Tibial artery (tissue), 4 donors: ENCODE measurements at regions not wholly inside any gene's neighbourhood (a gene's known extent, or its start where the extent isn't known, plus 50 kb on each side); places are given as distances from the start of the nearest gene placed in this dataset.

Experiments used
- DNase-seq, 2 donors: peaks; one replicate each; pipeline ENCODE4 v3.0.0-alpha.2; 2019
- H3K27ac ChIP-seq, 2 donors: fragments of 200-600 bp; sonication (generic) in 1 of 2; 1 replicate in 1 of 2; 2 replicates in 1 of 2; pipeline ENCODE4 v1.5.1; 2018 to 2019; ENCODE audit warnings: mild to moderate bottlenecking in 1 of 2
- H3K27me3 ChIP-seq, 2 donors: fragments of 200-600 bp; sonication (generic) in 1 of 2; one replicate each; pipeline versions ENCODE4 v1.5.1 to v1.6.0; 2016 to 2019
- H3K36me3 ChIP-seq, 3 donors: fragments of 200-600 bp; sonication (generic) in 2 of 3; one replicate each; pipeline ENCODE4 v1.5.1; 2016 to 2019; ENCODE audit warnings: mild to moderate bottlenecking in 2 of 3
- H3K4me1 ChIP-seq, 4 donors: fragments of 200-600 bp; sonication (generic) in 2 of 4; 1 replicate in 3 of 4; 2 replicates in 1 of 4; pipeline ENCODE4 v1.5.1; 2016 to 2019
- H3K4me3 ChIP-seq, 2 donors: fragments of 200-600 bp; sonication (generic) in 1 of 2; 1 replicate in 1 of 2; 2 replicates in 1 of 2; pipeline ENCODE4 v1.5.1; 2018 to 2019; ENCODE audit warnings: mild to moderate bottlenecking in 2 of 2
- H3K9me3 ChIP-seq, 3 donors: fragments of 200-600 bp; sonication (generic) in 1 of 3; one replicate each; pipeline ENCODE4 v1.5.1; 2016 to 2019
- CTCF ChIP-seq, 2 experiments: fragments of 200-600 bp in 1 of 2; fragments of 450-650 bp in 1 of 2; IDR thresholded peaks; one replicate each; pipeline ENCODE4 v1.5.1; 2017 to 2019; ENCODE audit warnings: antibody characterized with exemption in 2 of 2, mild to moderate bottlenecking in 1 of 2, moderate library complexity in 1 of 2
- intact Hi-C: fragments of 100-400 bp; cut with DNase I; formaldehyde crosslinking; loops from one replicate; pipeline ENCODE4 v1.15.0; 2023; ENCODE audit warnings: low total_unique reads

GRCh38 chr6:44524476-44525227 lies 137.1 kb downstream of the CDC5L start:
- H3K9me3 ChIP-seq, result peaks cover 0 to 7% (median 6%) of the 10 kb centered on the region in 3 donors
- no peak for DNase-seq
- no peaks in the 10 kb centered on the region for H3K36me3 ChIP-seq
- H3K4me1 ChIP-seq, result no peaks in the 10 kb centered on the region
- peaks cover 0 to 13% of the 10 kb centered on the region in 2 donors for H3K27me3 ChIP-seq
- no peak overlapping the region for H3K27ac ChIP-seq
- intact Hi-C loops, result no loop called here
- TF ChIP-seq CTCF (IDR thresholded peaks at IDR 0.05), result no peak
- H3K4me3 ChIP-seq, result no peak overlapping the region

- H3K27me3 ChIP-seq, result peaks cover 0 to 14% of the 10 kb centered on the region in 2 donors
- no peak for TF ChIP-seq CTCF (IDR thresholded peaks at IDR 0.05)
- no peak overlapping the region for H3K4me3 ChIP-seq
- H3K9me3 ChIP-seq, result peaks cover 0 to 7% (median 6%) of the 10 kb centered on the region in 3 donors
- no peaks in the 10 kb centered on the region for H3K4me1 ChIP-seq
- H3K36me3 ChIP-seq, result no peaks in the 10 kb centered on the region
- intact Hi-C loops, result no loop called here
- no peak overlapping the region for H3K27ac ChIP-seq
- no peak for DNase-seq
Measured at GRCh38 chr6:44525761-44526351, 138.3 kb downstream of the CDC5L start.

GRCh38 chr6:44527181-44527580 lies 139.7 kb downstream of the CDC5L start:
- intact Hi-C loops, result no loop called here
- Histone ChIP-seq H3K36me3 (no peaks in the 10 kb centered on the region), H3K27ac (no peak overlapping the region), H3K4me1 (no peaks in the 10 kb centered on the region), H3K4me3 (no peak overlapping the region), H3K9me3 (peaks cover 0 to 7% (median 6%) of the 10 kb centered on the region in 3 donors), H3K27me3 (peaks cover 0 to 14% of the 10 kb centered on the region in 2 donors)
- no peak for DNase-seq
- no peak for TF ChIP-seq CTCF (IDR thresholded peaks at IDR 0.05)

- no peak for TF ChIP-seq CTCF (IDR thresholded peaks at IDR 0.05)
- intact Hi-C loops, result no loop called here
- no peak for DNase-seq
Measured at GRCh38 chr6:44527583-44528369, 140.3 kb downstream of the CDC5L start.

GRCh38 chr6:44528370-44528644 lies 140.8 kb downstream of the CDC5L start:
- H3K4me1 ChIP-seq, result no peaks in the 10 kb centered on the region
- DNase-seq, result no peak

More at GRCh38 chr6:44527583-44528369, 140.3 kb downstream of the CDC5L start:
- no peak overlapping the region for H3K27ac ChIP-seq
- H3K9me3 ChIP-seq, result peaks cover 0 to 7% (median under 1%) of the 10 kb centered on the region in 3 donors
- no peaks in the 10 kb centered on the region for H3K4me1 ChIP-seq
- no peak overlapping the region for H3K4me3 ChIP-seq
- H3K36me3 ChIP-seq, result no peaks in the 10 kb centered on the region
- peaks cover 0 to 14% of the 10 kb centered on the region in 2 donors for H3K27me3 ChIP-seq

More at GRCh38 chr6:44528370-44528644, 140.8 kb downstream of the CDC5L start:
- intact Hi-C loops, result no loop called here
- no peak for TF ChIP-seq CTCF (IDR thresholded peaks at IDR 0.05)
- H3K27ac ChIP-seq, result no peak overlapping the region
- H3K27me3 ChIP-seq, result peaks cover 0 to 14% of the 10 kb centered on the region in 2 donors
- no peak overlapping the region for H3K4me3 ChIP-seq
- no peaks in the 10 kb centered on the region for H3K36me3 ChIP-seq
- peaks cover 0 to 7% (median 0%) of the 10 kb centered on the region in 3 donors for H3K9me3 ChIP-seq
